Fibroblast of skin of left quadriceps (primary cell): ENCODE measurements at regions not wholly inside any gene's neighbourhood (a gene's known extent, or its start where the extent isn't known, plus 50 kb on each side); places are given as distances from the start of the nearest gene placed in this dataset.

Experiments
- DNase-seq, 2 experiments: peaks; one replicate each; pipeline ENCODE4 v3.0.0-alpha.2; 2013; ENCODE audit warnings: low read depth in 2 of 2

GRCh38 chr5:93682471-93683404 is 58.7 kb downstream of the POU5F2 start:
- peak in 1 of 2 experiments; percentile 5 for DNase-seq

GRCh38 chr5:93681432-93681831 is 60.0 kb downstream of the POU5F2 start:
- DNase-seq = no peak

- DNase-seq = peak; percentile 65
Observed at GRCh38 chr5:93677359-93677891, 64.0 kb downstream of the POU5F2 start.

GRCh38 chr5:93676704-93677103 is 64.7 kb downstream of the POU5F2 start:
- no peak for DNase-seq

- no peak for DNase-seq
Observed at GRCh38 chr5:93675460-93676450, 65.6 kb downstream of the POU5F2 start.

- DNase-seq = no peak
Observed at GRCh38 chr5:93674866-93675459, 66.4 kb downstream of the POU5F2 start.

- DNase-seq = no peak
Observed at GRCh38 chr5:93674138-93674537, 67.3 kb downstream of the POU5F2 start.

- DNase-seq = no peak
Observed at GRCh38 chr5:93673316-93673954, 68.0 kb downstream of the POU5F2 start.

- no peak for DNase-seq
Observed at GRCh38 chr5:93665648-93666047, 75.8 kb downstream of the POU5F2 start.

GRCh38 chr5:93660677-93661076 is 77.7 kb downstream of the NR2F1 start:
- no peak for DNase-seq

- DNase-seq = peak in 1 of 2 experiments; percentile 15
Observed at GRCh38 chr5:93658044-93658443, 75.0 kb downstream of the NR2F1 start.

- DNase-seq = no peak
Observed at GRCh38 chr5:93654676-93655075, 71.7 kb downstream of the NR2F1 start.

- DNase-seq = no peak
Observed at GRCh38 chr5:93653716-93654115, 70.7 kb downstream of the NR2F1 start.

- no peak for DNase-seq
Observed at GRCh38 chr5:93649234-93649900, 66.3 kb downstream of the NR2F1 start.

- DNase-seq = no peak
Observed at GRCh38 chr5:93644760-93645159, 61.7 kb downstream of the NR2F1 start.
